C4-2B (cell line): ENCODE measurements at regions not wholly inside any gene's neighbourhood (a gene's known extent, or its start where the extent isn't known, plus 50 kb on each side); places are given as distances from the start of the nearest gene placed in this dataset.

Experiments used
- CTCF ChIP-seq: fragments of 450-650 bp; conservative IDR thresholded peaks from 2 replicates; pipeline ENCODE4 v1.5.1; 2017; ENCODE audit warnings: mild to moderate bottlenecking
- ZFX ChIP-seq: fragments of 450-650 bp; IDR thresholded peaks from 2 replicates; pipeline ENCODE4 v1.6.1; 2017

DNA sequence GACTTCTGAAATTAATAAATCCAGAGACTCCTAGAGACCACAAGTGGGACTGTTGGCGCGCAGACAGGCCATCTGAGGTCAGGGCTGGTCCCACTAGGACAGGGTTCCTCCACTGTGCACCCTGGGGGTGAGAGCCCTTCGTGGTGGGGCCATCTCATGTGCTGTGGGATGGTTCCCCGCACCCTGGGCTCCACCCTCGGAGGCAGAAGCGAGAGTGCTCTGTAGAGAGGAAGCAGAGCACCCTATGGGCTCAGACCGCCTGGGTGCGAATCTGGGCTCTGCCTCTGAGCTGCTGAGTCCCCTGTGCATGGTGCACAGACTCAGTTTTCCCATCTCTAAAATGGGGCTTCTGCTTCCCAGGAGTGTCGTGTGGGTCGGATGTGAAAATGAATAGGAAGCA, 227.3 kb downstream of the NPHP4 start:
- TF ChIP-seq CTCF (no peak), ZFX (no peak)
